22Rv1 (cell line): ENCODE measurements at regions not wholly inside any gene's neighbourhood (a gene's known extent, or its start where the extent isn't known, plus 50 kb on each side); places are given as distances from the start of the nearest gene placed in this dataset.

Experiments
- H3K27ac ChIP-seq: fragments of 450-650 bp; 2 replicates; pipeline ENCODE4 v1.5.1; 2017
- ZFX ChIP-seq: fragments of 450-650 bp; IDR thresholded peaks from 2 replicates; pipeline ENCODE4 v1.6.1; 2017; ENCODE audit warnings: antibody characterized with exemption, borderline replicate concordance
- TF ChIP-seq, protein P1 (sequence below): fragments of 450-650 bp; IDR thresholded peaks from 2 replicates; pipeline ENCODE4 v1.5.1; 2017; ENCODE audit warnings: mild to moderate bottlenecking

- TF ChIP-seq, protein P1, sequence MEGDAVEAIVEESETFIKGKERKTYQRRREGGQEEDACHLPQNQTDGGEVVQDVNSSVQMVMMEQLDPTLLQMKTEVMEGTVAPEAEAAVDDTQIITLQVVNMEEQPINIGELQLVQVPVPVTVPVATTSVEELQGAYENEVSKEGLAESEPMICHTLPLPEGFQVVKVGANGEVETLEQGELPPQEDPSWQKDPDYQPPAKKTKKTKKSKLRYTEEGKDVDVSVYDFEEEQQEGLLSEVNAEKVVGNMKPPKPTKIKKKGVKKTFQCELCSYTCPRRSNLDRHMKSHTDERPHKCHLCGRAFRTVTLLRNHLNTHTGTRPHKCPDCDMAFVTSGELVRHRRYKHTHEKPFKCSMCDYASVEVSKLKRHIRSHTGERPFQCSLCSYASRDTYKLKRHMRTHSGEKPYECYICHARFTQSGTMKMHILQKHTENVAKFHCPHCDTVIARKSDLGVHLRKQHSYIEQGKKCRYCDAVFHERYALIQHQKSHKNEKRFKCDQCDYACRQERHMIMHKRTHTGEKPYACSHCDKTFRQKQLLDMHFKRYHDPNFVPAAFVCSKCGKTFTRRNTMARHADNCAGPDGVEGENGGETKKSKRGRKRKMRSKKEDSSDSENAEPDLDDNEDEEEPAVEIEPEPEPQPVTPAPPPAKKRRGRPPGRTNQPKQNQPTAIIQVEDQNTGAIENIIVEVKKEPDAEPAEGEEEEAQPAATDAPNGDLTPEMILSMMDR: no peak
- TF ChIP-seq ZFX: no peak
- no peak overlapping the region for H3K27ac ChIP-seq
These were observed 291.8 kb downstream of the TSHZ3 start for GRCh38 chr19:31057476-31057875.

GRCh38 chr19:31055454-31055853 is 293.8 kb downstream of the TSHZ3 start:
- TF ChIP-seq, protein P1: no peak
- no peak for TF ChIP-seq ZFX
- no peak overlapping the region for H3K27ac ChIP-seq

DNA sequence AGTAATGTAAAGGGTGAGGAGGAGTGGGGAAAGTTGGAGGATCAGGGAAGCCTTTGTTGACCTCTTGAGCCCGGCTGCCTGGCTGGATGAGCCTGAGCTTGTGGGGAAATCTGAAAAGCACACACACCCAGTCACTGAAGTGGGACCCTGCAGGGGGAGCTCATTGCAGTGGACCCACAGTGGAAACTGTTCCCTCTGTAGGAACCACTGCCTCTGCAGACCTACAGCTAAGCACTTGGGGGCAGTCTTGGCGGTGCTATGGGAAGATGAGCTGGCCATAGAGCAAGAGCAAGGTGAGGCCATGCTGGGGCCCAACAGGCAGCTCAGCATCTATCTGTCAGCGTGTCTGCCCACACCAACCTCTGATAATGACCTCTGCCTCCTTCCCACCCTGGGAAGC is 294.8 kb downstream of the TSHZ3 start:
- TF ChIP-seq ZFX: no peak
- TF ChIP-seq, protein P1: no peak; the same call in 1 of the 2 replicates

DNA sequence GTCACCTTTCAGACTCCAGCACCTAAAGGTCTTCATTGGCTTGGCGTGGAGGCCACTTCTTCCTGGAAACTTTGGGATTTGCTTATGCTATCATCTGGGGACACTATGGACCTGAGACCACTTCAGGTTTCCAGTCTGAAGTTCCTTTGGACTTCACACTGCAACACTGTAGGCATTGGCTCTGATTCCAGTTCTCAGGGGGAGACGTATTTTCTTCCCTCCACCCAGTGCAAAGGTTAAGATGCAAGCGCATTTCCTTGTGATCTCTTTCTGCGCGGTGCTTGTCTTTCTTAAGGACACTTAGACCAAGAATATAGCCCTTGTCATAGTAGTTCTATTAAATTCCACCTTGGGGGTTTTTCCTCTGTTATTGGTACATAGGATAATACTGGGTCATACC is 299.8 kb downstream of the TSHZ3 start:
- TF ChIP-seq, protein P1: no peak
- TF ChIP-seq ZFX: no peak

More for the DNA sequence above, 294.8 kb downstream of the TSHZ3 start:
- no peak overlapping the region for H3K27ac ChIP-seq

DNA sequence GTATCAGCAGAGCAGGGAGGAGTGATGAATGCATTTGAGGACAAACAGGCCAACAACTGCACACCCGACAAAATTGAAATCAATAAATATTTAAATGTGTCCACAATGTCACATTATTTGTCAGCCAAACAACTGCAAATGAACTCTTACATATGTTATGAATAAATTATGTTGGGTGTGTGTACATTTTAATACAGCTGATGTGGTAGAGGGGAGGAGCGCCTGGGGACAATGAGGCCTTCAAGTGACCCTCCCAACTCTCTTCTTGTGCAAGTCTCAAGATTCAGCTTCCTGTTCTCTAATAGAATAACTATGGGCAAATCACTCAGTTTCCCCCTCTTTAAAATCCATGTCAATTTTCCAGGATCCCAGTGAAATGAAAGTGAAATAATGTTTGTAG is 303.2 kb downstream of the TSHZ3 start:
- H3K27ac ChIP-seq: no peak overlapping the region
- TF ChIP-seq, protein P1: no peak
- no peak for TF ChIP-seq ZFX

More for the DNA sequence above, 299.8 kb downstream of the TSHZ3 start:
- no peak overlapping the region for H3K27ac ChIP-seq

DNA sequence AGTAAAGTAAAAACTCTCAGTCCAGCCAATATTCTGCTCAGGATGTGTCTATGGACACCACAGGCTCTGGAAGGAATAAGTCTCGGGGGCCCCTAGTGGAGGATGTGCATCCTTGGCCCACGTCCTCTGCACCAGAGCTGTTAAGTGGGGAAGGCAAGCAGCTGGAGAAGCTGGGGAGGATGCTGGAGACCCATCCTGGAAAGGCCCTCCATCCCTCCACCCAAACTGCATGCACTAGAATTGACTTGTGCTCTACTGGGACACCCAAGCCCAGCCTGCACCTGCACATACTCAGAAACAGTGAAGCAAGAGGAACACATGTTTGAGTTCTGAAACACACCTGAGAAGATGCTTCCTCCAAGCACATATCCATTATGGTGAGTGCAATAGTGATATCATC is 307.8 kb downstream of the TSHZ3 start:
- no peak overlapping the region for H3K27ac ChIP-seq
- no peak for TF ChIP-seq ZFX
- TF ChIP-seq, protein P1: no peak

DNA sequence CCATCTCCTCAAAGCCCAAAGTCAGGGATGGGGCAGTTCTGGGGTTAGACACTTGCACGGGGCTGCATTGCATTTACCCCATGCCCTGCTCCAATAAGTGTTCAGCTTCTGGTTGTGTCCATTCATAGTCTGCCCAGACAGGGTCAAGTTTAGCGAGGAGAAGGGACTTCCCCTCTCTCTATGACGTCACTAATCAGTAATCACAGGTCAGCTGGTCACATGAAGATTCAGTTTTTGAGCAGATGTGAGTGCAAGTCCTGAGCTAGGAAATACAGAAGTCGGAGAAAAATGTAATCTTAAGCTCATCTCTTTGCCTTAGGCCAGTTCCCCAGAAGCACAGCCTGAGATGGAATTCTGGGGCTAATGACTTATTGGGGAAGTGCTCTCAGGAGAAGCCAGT is 310.1 kb downstream of the TSHZ3 start:
- H3K27ac ChIP-seq: no peak overlapping the region

More for the DNA sequence above, 310.1 kb downstream of the TSHZ3 start:
- TF ChIP-seq, protein P1: no peak
- no peak for TF ChIP-seq ZFX
